ENCODE measurements at regions not wholly inside any gene's neighbourhood (a gene's known extent, or its start where the extent isn't known, plus 50 kb on each side); places are given as distances from the start of the nearest gene placed in this dataset.

DNA sequence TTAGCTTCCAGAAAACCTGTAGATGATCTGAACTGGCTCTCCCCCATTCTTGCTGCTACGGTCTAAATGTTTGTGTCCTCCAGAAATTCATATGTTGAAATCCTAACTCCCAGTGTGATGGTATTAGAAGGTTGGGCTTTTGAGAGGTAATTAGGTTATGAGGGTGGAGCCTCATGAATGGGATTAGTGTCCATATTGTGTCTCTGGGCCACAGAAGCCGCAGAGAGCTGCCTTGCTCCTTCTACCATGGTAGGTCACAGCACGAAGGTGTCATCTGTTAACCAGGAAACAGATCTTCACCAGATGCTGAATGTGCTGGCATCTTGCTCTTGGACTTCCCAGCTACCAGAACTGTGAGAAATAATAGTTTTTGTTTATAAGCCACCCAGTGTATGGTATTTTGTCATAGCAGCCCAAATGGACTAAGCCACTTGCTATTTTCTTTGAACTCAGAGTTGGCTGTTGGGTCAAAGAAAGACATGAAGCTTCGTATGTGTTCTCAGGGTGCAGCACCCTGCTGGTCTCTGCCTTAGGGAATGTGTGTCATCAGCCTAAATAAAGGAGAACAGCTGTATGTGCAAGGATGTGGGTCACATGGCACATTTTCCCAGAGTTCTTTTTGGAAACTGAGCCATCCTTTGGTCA is 317.5 kb upstream of the SLCO3A1 start:
- Histone ChIP-seq H3K4me2 (ENCODE audit: control insufficient read depth, insufficient read depth) (no peak overlapping the region), H3K9ac (ENCODE audit: control insufficient read depth, insufficient read depth, low read length) (no peak overlapping the region), H3K27me3 (replicated peaks in 1 of 2; ENCODE audit: control insufficient read depth in 2 of 2, insufficient read depth in 2 of 2, low read length in 1 of 2) (no peaks in the 10 kb centered on the region; a peak in 2 of 4 replicates), H3K36me3 (ENCODE audit: control insufficient read depth in 2 of 2, insufficient read depth in 2 of 2, low read length in 1 of 2) (no peaks in the 10 kb centered on the region), H3K4me3 (no peak overlapping the region), H3K79me2 (ENCODE audit: control insufficient read depth, insufficient read depth, low read length) (no peaks in the 10 kb centered on the region), H4K20me1 (ENCODE audit: control insufficient read depth, insufficient read depth) (no peaks in the 10 kb centered on the region), H2AFZ (ENCODE audit: control insufficient read depth, low read depth, low read length) (no peak overlapping the region), H3K9me3 (replicated peaks; ENCODE audit: control insufficient read depth, insufficient read depth, low read length) (no peaks in the 10 kb centered on the region), H3K4me1 (ENCODE audit: control insufficient read depth, insufficient read depth, low read length) (no peaks in the 10 kb centered on the region), H3K27ac (ENCODE audit: control insufficient read depth, insufficient read depth) (no peak overlapping the region)
- 6% methylated on average over 4 of the region's 4 CpGs for WGBS (ENCODE audit: insufficient coverage, insufficient replicate concordance, low lambda C conversion rate, missing lambda C conversion rate)
- ATAC-seq (no peak), DNase-seq (ENCODE audit: low read depth, low spot score) (no peak), FAIRE-seq (no peak)
- CTCF ChIA-PET = no interaction called here
- RAD21 ChIA-PET (ENCODE audit: unreplicated experiment) = no interaction called here
- no TSS peak for BruUV-seq (replicated peaks)
- POLR2A ChIA-PET = no interaction called here
- intact Hi-C loops (cut with micrococcal nuclease; ENCODE audit: unreplicated experiment) (no loop called here), in situ Hi-C loops (cut with MboI) (no loop called here)
- TF ChIP-seq, protein P1, sequence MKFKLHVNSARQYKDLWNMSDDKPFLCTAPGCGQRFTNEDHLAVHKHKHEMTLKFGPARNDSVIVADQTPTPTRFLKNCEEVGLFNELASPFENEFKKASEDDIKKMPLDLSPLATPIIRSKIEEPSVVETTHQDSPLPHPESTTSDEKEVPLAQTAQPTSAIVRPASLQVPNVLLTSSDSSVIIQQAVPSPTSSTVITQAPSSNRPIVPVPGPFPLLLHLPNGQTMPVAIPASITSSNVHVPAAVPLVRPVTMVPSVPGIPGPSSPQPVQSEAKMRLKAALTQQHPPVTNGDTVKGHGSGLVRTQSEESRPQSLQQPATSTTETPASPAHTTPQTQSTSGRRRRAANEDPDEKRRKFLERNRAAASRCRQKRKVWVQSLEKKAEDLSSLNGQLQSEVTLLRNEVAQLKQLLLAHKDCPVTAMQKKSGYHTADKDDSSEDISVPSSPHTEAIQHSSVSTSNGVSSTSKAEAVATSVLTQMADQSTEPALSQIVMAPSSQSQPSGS (IDR thresholded peaks at IDR 0.05; ENCODE audit: low read length) = no peak
- no peak for TF ChIP-seq POLR2A (IDR thresholded peaks at IDR 0.05; ENCODE audit: low read depth, low read length)
- TF ChIP-seq, protein P2, sequence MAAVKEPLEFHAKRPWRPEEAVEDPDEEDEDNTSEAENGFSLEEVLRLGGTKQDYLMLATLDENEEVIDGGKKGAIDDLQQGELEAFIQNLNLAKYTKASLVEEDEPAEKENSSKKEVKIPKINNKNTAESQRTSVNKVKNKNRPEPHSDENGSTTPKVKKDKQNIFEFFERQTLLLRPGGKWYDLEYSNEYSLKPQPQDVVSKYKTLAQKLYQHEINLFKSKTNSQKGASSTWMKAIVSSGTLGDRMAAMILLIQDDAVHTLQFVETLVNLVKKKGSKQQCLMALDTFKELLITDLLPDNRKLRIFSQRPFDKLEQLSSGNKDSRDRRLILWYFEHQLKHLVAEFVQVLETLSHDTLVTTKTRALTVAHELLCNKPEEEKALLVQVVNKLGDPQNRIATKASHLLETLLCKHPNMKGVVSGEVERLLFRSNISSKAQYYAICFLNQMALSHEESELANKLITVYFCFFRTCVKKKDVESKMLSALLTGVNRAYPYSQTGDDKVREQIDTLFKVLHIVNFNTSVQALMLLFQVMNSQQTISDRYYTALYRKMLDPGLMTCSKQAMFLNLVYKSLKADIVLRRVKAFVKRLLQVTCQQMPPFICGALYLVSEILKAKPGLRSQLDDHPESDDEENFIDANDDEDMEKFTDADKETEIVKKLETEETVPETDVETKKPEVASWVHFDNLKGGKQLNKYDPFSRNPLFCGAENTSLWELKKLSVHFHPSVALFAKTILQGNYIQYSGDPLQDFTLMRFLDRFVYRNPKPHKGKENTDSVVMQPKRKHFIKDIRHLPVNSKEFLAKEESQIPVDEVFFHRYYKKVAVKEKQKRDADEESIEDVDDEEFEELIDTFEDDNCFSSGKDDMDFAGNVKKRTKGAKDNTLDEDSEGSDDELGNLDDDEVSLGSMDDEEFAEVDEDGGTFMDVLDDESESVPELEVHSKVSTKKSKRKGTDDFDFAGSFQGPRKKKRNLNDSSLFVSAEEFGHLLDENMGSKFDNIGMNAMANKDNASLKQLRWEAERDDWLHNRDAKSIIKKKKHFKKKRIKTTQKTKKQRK (IDR thresholded peaks at IDR 0.05; ENCODE audit: low read depth, low read length) = no peak
- no peak for TF ChIP-seq POLR2AphosphoS5 (IDR thresholded peaks at IDR 0.05; ENCODE audit: low read length)
- TF ChIP-seq, protein P3, sequence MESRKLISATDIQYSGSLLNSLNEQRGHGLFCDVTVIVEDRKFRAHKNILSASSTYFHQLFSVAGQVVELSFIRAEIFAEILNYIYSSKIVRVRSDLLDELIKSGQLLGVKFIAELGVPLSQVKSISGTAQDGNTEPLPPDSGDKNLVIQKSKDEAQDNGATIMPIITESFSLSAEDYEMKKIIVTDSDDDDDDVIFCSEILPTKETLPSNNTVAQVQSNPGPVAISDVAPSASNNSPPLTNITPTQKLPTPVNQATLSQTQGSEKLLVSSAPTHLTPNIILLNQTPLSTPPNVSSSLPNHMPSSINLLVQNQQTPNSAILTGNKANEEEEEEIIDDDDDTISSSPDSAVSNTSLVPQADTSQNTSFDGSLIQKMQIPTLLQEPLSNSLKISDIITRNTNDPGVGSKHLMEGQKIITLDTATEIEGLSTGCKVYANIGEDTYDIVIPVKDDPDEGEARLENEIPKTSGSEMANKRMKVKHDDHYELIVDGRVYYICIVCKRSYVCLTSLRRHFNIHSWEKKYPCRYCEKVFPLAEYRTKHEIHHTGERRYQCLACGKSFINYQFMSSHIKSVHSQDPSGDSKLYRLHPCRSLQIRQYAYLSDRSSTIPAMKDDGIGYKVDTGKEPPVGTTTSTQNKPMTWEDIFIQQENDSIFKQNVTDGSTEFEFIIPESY (IDR thresholded peaks at IDR 0.05) = no peak
- TF ChIP-seq LARP7 (IDR thresholded peaks at IDR 0.05) = no peak
- SMC1A ChIA-PET (ENCODE audit: uncharacterized antibody, unreplicated experiment) = interaction anchor here (1.4 kb wide), 1 partner anchor 14 kb away, joined by 3 read pairs; no protein-coding TSS in a partner anchor
